HG03095 (cell line): ENCODE measurements at regions not wholly inside any gene's neighbourhood (a gene's known extent, or its start where the extent isn't known, plus 50 kb on each side); places are given as distances from the start of the nearest gene placed in this dataset.

Source experiments
- ATAC-seq: cut with Tn5 transposase; IDR thresholded peaks from one replicate; pipeline ENCODE4 v1.9.1; 2021; ENCODE audit warnings: moderate library complexity; ENCODE audit not compliant: unreplicated experiment

- ATAC-seq = no peak
Measured at GRCh38 chr16:65224471-65224870, 102.6 kb upstream of the CDH11 start.

GRCh38 chr16:65223335-65223734, 101.5 kb upstream of the CDH11 start:
- ATAC-seq = no peak

- no peak for ATAC-seq
Measured at GRCh38 chr16:65222536-65222935, 100.7 kb upstream of the CDH11 start.

- no peak for ATAC-seq
Measured at GRCh38 chr16:65222049-65222448, 100.2 kb upstream of the CDH11 start.

GRCh38 chr16:65219786-65220185, 97.9 kb upstream of the CDH11 start:
- no peak for ATAC-seq

GRCh38 chr16:65218348-65218747, 96.5 kb upstream of the CDH11 start:
- no peak for ATAC-seq

GRCh38 chr16:65213866-65214595, 92.2 kb upstream of the CDH11 start:
- ATAC-seq = no peak

- ATAC-seq = no peak
Measured at GRCh38 chr16:65212791-65213190, 90.9 kb upstream of the CDH11 start.

- no peak for ATAC-seq
Measured at GRCh38 chr16:65212240-65212639, 90.4 kb upstream of the CDH11 start.

- no peak for ATAC-seq
Measured at GRCh38 chr16:65202461-65202860, 80.6 kb upstream of the CDH11 start.

GRCh38 chr16:65201511-65201910, 79.6 kb upstream of the CDH11 start:
- no peak for ATAC-seq

- no peak for ATAC-seq
Measured at GRCh38 chr16:65200857-65201256, 79.0 kb upstream of the CDH11 start.

GRCh38 chr16:65200156-65200773, 78.4 kb upstream of the CDH11 start:
- no peak for ATAC-seq

- ATAC-seq = no peak
Measured at GRCh38 chr16:65196420-65197075, 74.7 kb upstream of the CDH11 start.

GRCh38 chr16:65195998-65196397, 74.1 kb upstream of the CDH11 start:
- no peak for ATAC-seq

- no peak for ATAC-seq
Measured at GRCh38 chr16:65185241-65185778, 63.4 kb upstream of the CDH11 start.

GRCh38 chr16:65181071-65181561, 59.3 kb upstream of the CDH11 start:
- ATAC-seq = no peak

GRCh38 chr16:65178151-65178550, 56.3 kb upstream of the CDH11 start:
- ATAC-seq = no peak

- no peak for ATAC-seq
Measured at GRCh38 chr16:65176603-65177002, 54.7 kb upstream of the CDH11 start.

GRCh38 chr16:65172356-65172755, 50.5 kb upstream of the CDH11 start:
- ATAC-seq = no peak
